Smooth muscle cell (in vitro differentiated cells): ENCODE measurements at regions not wholly inside any gene's neighbourhood (a gene's known extent, or its start where the extent isn't known, plus 50 kb on each side); places are given as distances from the start of the nearest gene placed in this dataset.
"Not testable (repeated sequence)": the region's sequence is repeated elsewhere in the genome, so short reads cannot be mapped to it uniquely, and the experiment has no call there.

Source experiments
- DNase-seq: peaks from one replicate; lab custom pipeline; 2025; ENCODE audit not compliant: unreplicated experiment; lab: John Stamatoyannopoulos, UW
- H2AFZ ChIP-seq: fragments of 200-600 bp; sonication (generic); 2 replicates; pipeline ENCODE4 v1.6.0; 2016; ENCODE audit warnings: antibody characterized with exemption, low read depth, mild to moderate bottlenecking
- H3F3A ChIP-seq: fragments of 200-600 bp; sonication (generic); 2 replicates; pipeline ENCODE4 v1.6.0; 2017; ENCODE audit warnings: antibody characterized with exemption, low read depth
- H3K27ac ChIP-seq: fragments of 200-600 bp; sonication (generic); 2 replicates; pipeline ENCODE4 v1.5.1; 2016; ENCODE audit warnings: low read depth, mild to moderate bottlenecking
- H3K27me3 ChIP-seq: fragments of 200-600 bp; sonication (generic); 2 replicates; pipeline ENCODE4 v1.6.1; 2016; ENCODE audit warnings: low read depth, mild to moderate bottlenecking
- H3K36me3 ChIP-seq: fragments of 200-600 bp; sonication (generic); 2 replicates; pipeline ENCODE4 v1.5.1; 2016; ENCODE audit warnings: low read depth
- H3K4me1 ChIP-seq: fragments of 200-600 bp; sonication (generic); 2 replicates; pipeline ENCODE4 v1.5.1; 2016; ENCODE audit warnings: low read depth
- H3K4me2 ChIP-seq: fragments of 200-600 bp; sonication (generic); 2 replicates; pipeline ENCODE4 v1.6.0; 2016; ENCODE audit warnings: mild to moderate bottlenecking
- H3K4me3 ChIP-seq: fragments of 200-600 bp; sonication (generic); 2 replicates; pipeline ENCODE4 v1.5.1; 2016; ENCODE audit warnings: mild to moderate bottlenecking
- H3K79me2 ChIP-seq: fragments of 200-600 bp; sonication (generic); 2 replicates; pipeline ENCODE4 v1.6.0; 2016; ENCODE audit warnings: low read depth, mild to moderate bottlenecking
- H3K9ac ChIP-seq: fragments of 200-600 bp; sonication (generic); 2 replicates; pipeline ENCODE4 v1.6.0; 2016; ENCODE audit warnings: low read depth
- H3K9me3 ChIP-seq: fragments of 200-600 bp; sonication (generic); replicated peaks from 2 replicates; pipeline ENCODE4 v1.5.1; 2016; ENCODE audit warnings: low read depth
- H4K20me1 ChIP-seq: fragments of 200-600 bp; sonication (generic); 2 replicates; pipeline ENCODE4 v1.6.0; 2016; ENCODE audit warnings: low read depth
- whole genome bisulfite sequencing: methylation state at CpG from one replicate; pipeline ENCODE4 v1.1.7; 2016; ENCODE audit warnings: low lambda C conversion rate; 5-methylcytosine and 5-hydroxymethylcytosine counted together
- TF ChIP-seq, protein P1 (sequence below): fragments of 200-600 bp; sonication (generic); IDR thresholded peaks from 2 replicates; pipeline ENCODE4 v1.5.1; 2017; ENCODE audit warnings: borderline replicate concordance, mild to moderate bottlenecking, antibody characterized with exemption; ENCODE audit not compliant: insufficient read depth, poor library complexity, severe bottlenecking

DNA sequence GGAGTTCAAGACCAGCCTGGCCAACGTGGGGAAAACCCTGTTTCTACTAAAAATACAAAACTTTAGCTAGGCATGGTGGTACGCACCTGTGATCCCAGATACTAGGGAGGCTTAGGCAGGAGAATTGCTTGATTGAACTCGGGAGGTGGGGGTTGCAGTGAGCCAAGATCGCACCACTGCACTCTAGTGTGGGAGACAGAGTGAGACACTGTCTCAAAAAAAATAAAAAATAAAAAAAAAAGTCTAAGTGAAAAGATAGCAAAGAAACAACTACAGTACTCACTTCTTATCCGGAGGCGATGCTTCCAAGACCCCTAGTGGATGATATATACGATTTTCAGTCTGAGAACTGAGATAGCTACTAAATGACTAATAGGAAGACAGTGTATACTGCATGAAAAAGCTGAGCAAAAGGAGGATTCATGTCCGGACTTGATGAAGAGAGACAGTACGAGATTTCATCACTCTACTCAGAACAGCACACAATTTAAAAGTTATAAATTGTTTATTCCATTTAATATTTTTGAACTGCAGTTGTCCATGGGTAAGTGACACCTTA, 138.7 kb upstream of the GOLGA6L6 start:
- not testable (repeated sequence) for H3K79me2 ChIP-seq, H3K9ac ChIP-seq, H3K4me3 ChIP-seq, H3K27me3 ChIP-seq, H4K20me1 ChIP-seq, H3F3A ChIP-seq, H3K9me3 ChIP-seq, H3K4me1 ChIP-seq, H3K4me2 ChIP-seq, H2AFZ ChIP-seq, DNase-seq, H3K36me3 ChIP-seq, H3K27ac ChIP-seq
- 80% methylated on average over 5 of the region's 9 CpGs for WGBS

- H3K79me2 ChIP-seq = no peaks in the 10 kb centered on the region
- TF ChIP-seq, protein P1, sequence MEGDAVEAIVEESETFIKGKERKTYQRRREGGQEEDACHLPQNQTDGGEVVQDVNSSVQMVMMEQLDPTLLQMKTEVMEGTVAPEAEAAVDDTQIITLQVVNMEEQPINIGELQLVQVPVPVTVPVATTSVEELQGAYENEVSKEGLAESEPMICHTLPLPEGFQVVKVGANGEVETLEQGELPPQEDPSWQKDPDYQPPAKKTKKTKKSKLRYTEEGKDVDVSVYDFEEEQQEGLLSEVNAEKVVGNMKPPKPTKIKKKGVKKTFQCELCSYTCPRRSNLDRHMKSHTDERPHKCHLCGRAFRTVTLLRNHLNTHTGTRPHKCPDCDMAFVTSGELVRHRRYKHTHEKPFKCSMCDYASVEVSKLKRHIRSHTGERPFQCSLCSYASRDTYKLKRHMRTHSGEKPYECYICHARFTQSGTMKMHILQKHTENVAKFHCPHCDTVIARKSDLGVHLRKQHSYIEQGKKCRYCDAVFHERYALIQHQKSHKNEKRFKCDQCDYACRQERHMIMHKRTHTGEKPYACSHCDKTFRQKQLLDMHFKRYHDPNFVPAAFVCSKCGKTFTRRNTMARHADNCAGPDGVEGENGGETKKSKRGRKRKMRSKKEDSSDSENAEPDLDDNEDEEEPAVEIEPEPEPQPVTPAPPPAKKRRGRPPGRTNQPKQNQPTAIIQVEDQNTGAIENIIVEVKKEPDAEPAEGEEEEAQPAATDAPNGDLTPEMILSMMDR = no peak
- 54% methylated on average over 1 of the region's 1 CpG for WGBS
These were observed 130.9 kb upstream of the GOLGA6L6 start for GRCh38 chr15:20672470-20672869.

GRCh38 chr15:20671675-20672074, 130.1 kb upstream of the GOLGA6L6 start:
- Histone ChIP-seq H3K4me2 (no peak overlapping the region), H3K36me3 (peaks cover 3% of the 10 kb centered on the region), H3K9ac (no peak overlapping the region), H3K4me1 (no peaks in the 10 kb centered on the region), H3K9me3 (peaks cover 22% of the 10 kb centered on the region), H3F3A (no peaks in the 10 kb centered on the region), H2AFZ (no peak overlapping the region), H4K20me1 (no peaks in the 10 kb centered on the region), H3K27me3 (no peaks in the 10 kb centered on the region), H3K27ac (no peak overlapping the region), H3K4me3 (no peak overlapping the region), H3K79me2 (no peaks in the 10 kb centered on the region)
- TF ChIP-seq, protein P1 = no peak
- no peak for DNase-seq
- WGBS = 28% methylated on average over 2 of the region's 2 CpGs

More at GRCh38 chr15:20672470-20672869, 130.9 kb upstream of the GOLGA6L6 start:
- H3K27ac ChIP-seq = no peak overlapping the region
- H3K4me1 ChIP-seq = no peaks in the 10 kb centered on the region
- DNase-seq = no peak
- H3K9me3 ChIP-seq = peaks cover 18% of the 10 kb centered on the region
- H3F3A ChIP-seq = no peaks in the 10 kb centered on the region
- peaks cover 3% of the 10 kb centered on the region for H3K36me3 ChIP-seq
- H3K27me3 ChIP-seq = no peaks in the 10 kb centered on the region
- H3K9ac ChIP-seq = no peak overlapping the region
- H3K4me3 ChIP-seq = no peak overlapping the region
- H3K4me2 ChIP-seq = no peak overlapping the region
- no peak overlapping the region for H2AFZ ChIP-seq
- no peaks in the 10 kb centered on the region for H4K20me1 ChIP-seq

DNA sequence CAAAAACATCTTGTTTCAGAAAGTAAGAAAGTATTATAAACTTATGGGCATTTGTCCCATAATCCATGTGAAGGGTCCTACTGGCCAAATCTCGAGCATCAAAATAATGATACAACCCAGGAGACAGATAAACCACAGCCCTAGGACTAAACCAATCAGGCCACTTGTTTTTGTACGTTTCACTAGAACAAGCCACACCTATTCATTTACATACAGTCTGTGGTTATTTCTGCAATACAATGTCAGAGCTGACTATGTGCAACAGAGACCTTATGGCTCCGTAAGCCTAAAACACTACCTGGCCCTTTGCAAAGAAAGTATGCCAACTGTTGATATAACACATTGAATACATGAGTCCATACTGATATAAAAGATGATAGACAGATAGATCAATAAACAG, 124.8 kb upstream of the GOLGA6L6 start:
- not testable (repeated sequence) for H3K9ac ChIP-seq, H3K36me3 ChIP-seq, DNase-seq, H3K4me2 ChIP-seq, H4K20me1 ChIP-seq, H3K27ac ChIP-seq, H3K4me1 ChIP-seq, H3F3A ChIP-seq, H3K27me3 ChIP-seq, H3K4me3 ChIP-seq, H2AFZ ChIP-seq, H3K79me2 ChIP-seq
- H3K9me3 ChIP-seq = peaks cover 35% of the 10 kb centered on the region
- 50% methylated on average over 3 of the region's 3 CpGs for WGBS

DNA sequence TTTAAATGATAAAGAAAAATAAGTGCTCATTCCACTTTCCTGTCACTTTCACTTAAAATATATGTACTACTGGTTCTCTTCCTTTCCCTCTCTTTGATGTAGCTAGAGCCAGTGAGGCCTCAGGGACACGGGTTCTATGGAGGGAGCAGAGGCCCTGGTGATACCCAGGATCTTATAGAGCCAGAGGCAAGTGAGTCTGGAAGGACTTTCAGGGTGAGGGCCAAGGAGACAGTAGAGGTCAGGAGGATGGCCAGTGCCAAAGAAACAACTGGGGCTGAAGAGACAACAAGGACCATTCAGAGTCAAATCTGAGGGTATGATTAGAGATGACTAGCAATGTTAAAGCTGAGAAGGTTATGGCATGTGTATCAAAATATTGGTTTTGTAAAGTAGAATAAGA, 124.1 kb upstream of the GOLGA6L6 start:
- Histone ChIP-seq H3K79me2 (no peaks in the 10 kb centered on the region), H3K4me2 (no peak overlapping the region), H3K4me3 (no peak overlapping the region), H3F3A (no peaks in the 10 kb centered on the region), H3K4me1 (no peaks in the 10 kb centered on the region), H3K9me3 (peaks cover 38% of the 10 kb centered on the region), H4K20me1 (no peaks in the 10 kb centered on the region), H3K36me3 (no peaks in the 10 kb centered on the region), H2AFZ (no peak overlapping the region), H3K9ac (no peak overlapping the region), H3K27ac (no peak overlapping the region), H3K27me3 (no peaks in the 10 kb centered on the region)
- WGBS = 43% methylated on average over 1 of the region's 1 CpG
- TF ChIP-seq, protein P1 = no peak
- DNase-seq = no peak
